H9 (cell line): ENCODE measurements at regions not wholly inside any gene's neighbourhood (a gene's known extent, or its start where the extent isn't known, plus 50 kb on each side); places are given as distances from the start of the nearest gene placed in this dataset.

Experiments used
- DNase-seq: peaks from one replicate; pipeline ENCODE4 v3.0.0-alpha.2; 2017
- H2AFZ ChIP-seq: one replicate; pipeline ENCODE4 v1.6.1; 2013; ENCODE audit warnings: mild to moderate bottlenecking, low read length, control low read depth, moderate library complexity
- H2AK5ac ChIP-seq: 2 replicates; pipeline ENCODE4 v1.6.1; 2013; ENCODE audit warnings: low read length, control low read depth, mixed read lengths; ENCODE audit not compliant: insufficient read length
- H2BK120ac ChIP-seq: one replicate; pipeline ENCODE4 v1.6.1; 2013; ENCODE audit warnings: low read depth, mild to moderate bottlenecking, low read length, control low read depth, inconsistent platforms; ENCODE audit not compliant: poor library complexity, severe bottlenecking
- H2BK12ac ChIP-seq: 2 replicates; pipeline ENCODE4 v1.6.1; 2013; ENCODE audit warnings: low read length, control low read depth, mixed read lengths, low read depth; ENCODE audit not compliant: insufficient read length
- H2BK15ac ChIP-seq: 2 replicates; pipeline ENCODE4 v1.6.1; 2013; ENCODE audit warnings: low read depth, low read length, control low read depth
- H2BK20ac ChIP-seq: one replicate; pipeline ENCODE4 v1.6.1; 2013; ENCODE audit warnings: low read depth, mild to moderate bottlenecking, low read length, control low read depth, inconsistent platforms; ENCODE audit not compliant: poor library complexity, severe bottlenecking
- H2BK5ac ChIP-seq: 2 replicates; pipeline ENCODE4 v1.6.1; 2013; ENCODE audit warnings: low read length, control low read depth, mixed read lengths; ENCODE audit not compliant: insufficient read length
- H3K14ac ChIP-seq: 2 replicates; pipeline ENCODE4 v1.6.1; 2013; ENCODE audit warnings: low read length, control low read depth; ENCODE audit not compliant: insufficient read depth
- H3K18ac ChIP-seq: 2 replicates; pipeline ENCODE4 v1.6.1; 2013; ENCODE audit warnings: low read depth, mild to moderate bottlenecking, mixed read lengths, low read length, control low read depth; ENCODE audit not compliant: insufficient read length
- H3K23ac ChIP-seq: 2 replicates; pipeline ENCODE4 v1.6.1; 2013; ENCODE audit warnings: low read length, control low read depth, mixed read lengths, low read depth; ENCODE audit not compliant: insufficient read length
- H3K23me2 ChIP-seq: 2 replicates; pipeline ENCODE4 v1.6.1; 2013; ENCODE audit warnings: low read depth, mild to moderate bottlenecking, mixed read lengths, low read length, control low read depth; ENCODE audit not compliant: insufficient read length, poor library complexity, severe bottlenecking
- H3K27ac ChIP-seq: 2 replicates; pipeline ENCODE4 v1.5.1; 2013; ENCODE audit warnings: low read length, control low read depth, mixed read lengths, low read depth; ENCODE audit not compliant: insufficient read length
- H3K27me3 ChIP-seq: 2 replicates; pipeline ENCODE4 v1.6.1; 2013; ENCODE audit warnings: low read length, control low read depth, inconsistent platforms; ENCODE audit not compliant: insufficient read depth
- H3K4ac ChIP-seq: 2 replicates; pipeline ENCODE4 v1.6.1; 2013; ENCODE audit warnings: low read depth, mild to moderate bottlenecking, control low read depth, inconsistent platforms, low read length, moderate library complexity
- H3K4me1 ChIP-seq: 2 replicates; pipeline ENCODE4 v1.6.1; 2013; ENCODE audit warnings: low read length, control low read depth, inconsistent platforms; ENCODE audit not compliant: insufficient read depth
- H3K4me2 ChIP-seq: 2 replicates; pipeline ENCODE4 v1.6.1; 2013; ENCODE audit warnings: low read length, control low read depth, mixed read lengths; ENCODE audit not compliant: insufficient read length, insufficient read depth
- H3K56ac ChIP-seq: 2 replicates; pipeline ENCODE4 v1.6.1; 2013; ENCODE audit warnings: low read depth, mild to moderate bottlenecking, mixed read lengths, low read length, control low read depth; ENCODE audit not compliant: insufficient read length
- H3K79me1 ChIP-seq: 2 replicates; pipeline ENCODE4 v1.6.1; 2013; ENCODE audit warnings: low read depth, mild to moderate bottlenecking, moderate library complexity, low read length, control low read depth, inconsistent platforms; ENCODE audit not compliant: insufficient read depth, poor library complexity, severe bottlenecking
- H3K79me2 ChIP-seq: 2 replicates; pipeline ENCODE4 v1.6.1; 2013; ENCODE audit warnings: low read length, control low read depth, inconsistent platforms; ENCODE audit not compliant: insufficient read depth
- H3K9ac ChIP-seq: 2 replicates; pipeline ENCODE4 v1.6.1; 2013; ENCODE audit warnings: low read length, control low read depth, mixed read lengths; ENCODE audit not compliant: insufficient read length; ENCODE audit errors: extremely low read depth
- H3K9me3 ChIP-seq: one replicate; pipeline ENCODE4 v1.6.1; 2013; ENCODE audit warnings: low read depth, low read length, inconsistent platforms; ENCODE audit not compliant: control insufficient read depth
- H3T11ph ChIP-seq: one replicate; pipeline ENCODE4 v1.6.1; 2013; ENCODE audit warnings: mild to moderate bottlenecking, low read length, control low read depth, inconsistent platforms
- H4K20me1 ChIP-seq: one replicate; pipeline ENCODE4 v1.6.1; 2013; ENCODE audit not compliant: control insufficient read depth, insufficient read length, insufficient read depth
- H4K5ac ChIP-seq: 2 replicates; pipeline ENCODE4 v1.6.1; 2013; ENCODE audit warnings: low read depth, mild to moderate bottlenecking, mixed read lengths, low read length, control low read depth; ENCODE audit not compliant: insufficient read length
- H4K8ac ChIP-seq: replicated peaks from 2 replicates; pipeline ENCODE4 v1.6.1; 2013; ENCODE audit warnings: low read length, control low read depth, mixed read lengths, low read depth; ENCODE audit not compliant: insufficient read length
- H4K91ac ChIP-seq: 2 replicates; pipeline ENCODE4 v1.6.1; 2013; ENCODE audit warnings: low read depth, mild to moderate bottlenecking, moderate library complexity, mixed read lengths, low read length, control low read depth; ENCODE audit not compliant: insufficient read length
- H3K27ac Mint-ChIP-seq, 3 experiments: 2 replicates in 2 of 3; 3 replicates in 1 of 3; pipeline ENCODE4 v1.8.0; 2020 to 2021; ENCODE audit warnings: mixed read lengths in 3 of 3, mild to moderate bottlenecking in 1 of 3, moderate library complexity in 1 of 3
- H3K27me3 Mint-ChIP-seq: 2 replicates; pipeline ENCODE4 v1.8.0; 2021; ENCODE audit warnings: low read depth, mild to moderate bottlenecking, moderate library complexity, mixed read lengths
- H3K36me3 Mint-ChIP-seq, 3 experiments: 2 replicates in 2 of 3; 3 replicates in 1 of 3; pipeline ENCODE4 v1.8.0; 2020 to 2021; ENCODE audit warnings: low read depth in 3 of 3, mixed read lengths in 3 of 3; ENCODE audit not compliant: insufficient read depth in 1 of 3
- H3K4me1 Mint-ChIP-seq, 2 experiments: 2 replicates each; pipeline ENCODE4 v1.8.0; 2020; ENCODE audit warnings: mixed read lengths in 2 of 2
- H3K4me3 Mint-ChIP-seq, 2 experiments: 2 replicates in 1 of 2; 3 replicates in 1 of 2; pipeline ENCODE4 v1.8.0; 2020 to 2021; ENCODE audit warnings: mild to moderate bottlenecking in 2 of 2, mixed read lengths in 2 of 2, moderate library complexity in 1 of 2
- H3K9me3 Mint-ChIP-seq, 2 experiments: 2 replicates in 1 of 2; 3 replicates in 1 of 2; pipeline ENCODE4 v1.8.0; 2020; ENCODE audit warnings: mild to moderate bottlenecking in 2 of 2, mixed read lengths in 2 of 2, moderate library complexity in 1 of 2
- WGBS: extraction: QIAGEN DNeasy Blood & Tissue Kit; methylation state at CpG from one replicate; pipeline ENCODE4 v1.1.7; 2013; ENCODE audit warnings: missing lambda C conversion rate, low lambda C conversion rate, mixed read lengths; ENCODE audit not compliant: insufficient read length; ENCODE audit errors: extremely low coverage; 5-methylcytosine and 5-hydroxymethylcytosine counted together
- TF ChIP-seq, protein P1 (sequence below): fragments of 200-600 bp; sonication (generic); conservative IDR thresholded peaks from 3 replicates; pipeline ENCODE4 v1.8.0; 2021; ENCODE audit warnings: antibody characterized with exemption, mild to moderate bottlenecking

DNA sequence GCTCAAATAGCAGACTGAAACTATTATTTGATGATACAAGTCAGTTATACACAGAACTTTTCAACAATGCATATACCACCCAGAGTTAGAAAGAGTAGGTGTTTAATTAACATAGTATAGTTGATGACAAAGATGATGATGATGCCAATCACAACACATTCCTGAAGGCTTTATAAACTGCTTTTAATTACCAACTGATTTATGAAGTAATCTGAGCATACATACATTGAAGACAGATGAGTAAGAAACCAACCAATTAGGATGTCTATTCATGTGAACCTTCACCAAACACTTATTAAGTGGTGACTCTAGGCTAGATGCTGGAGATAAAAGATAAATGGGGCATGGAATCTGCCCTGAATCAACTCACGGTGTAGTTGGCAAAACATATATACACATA, 600.9 kb upstream of the FLRT2 start:
- Histone ChIP-seq H3K4me1 (no peaks in the 10 kb centered on the region), H3K4ac (no peak overlapping the region), H2BK5ac (no peak overlapping the region), H4K20me1 (no peaks in the 10 kb centered on the region), H3K18ac (no peak overlapping the region), H2BK120ac (no peak overlapping the region), H3K27me3 (no peaks in the 10 kb centered on the region), H2BK20ac (no peak overlapping the region), H3K9ac (no peak overlapping the region), H2AFZ (no peak overlapping the region), H3K9me3 (no peaks in the 10 kb centered on the region), H3K23me2 (no peaks in the 10 kb centered on the region), H3K14ac (no peak overlapping the region), H3K23ac (no peak overlapping the region), H4K91ac (no peak overlapping the region), H4K8ac (no peak overlapping the region), H3K79me1 (no peaks in the 10 kb centered on the region), H3K27ac (no peak overlapping the region), H3K79me2 (no peaks in the 10 kb centered on the region), H3K4me2 (no peak overlapping the region), H3T11ph (no peak overlapping the region), H2BK15ac (no peak overlapping the region), H4K5ac (no peak overlapping the region), H2AK5ac (no peak overlapping the region), H3K56ac (no peak overlapping the region), H2BK12ac (no peak overlapping the region)
- TF ChIP-seq, protein P1, sequence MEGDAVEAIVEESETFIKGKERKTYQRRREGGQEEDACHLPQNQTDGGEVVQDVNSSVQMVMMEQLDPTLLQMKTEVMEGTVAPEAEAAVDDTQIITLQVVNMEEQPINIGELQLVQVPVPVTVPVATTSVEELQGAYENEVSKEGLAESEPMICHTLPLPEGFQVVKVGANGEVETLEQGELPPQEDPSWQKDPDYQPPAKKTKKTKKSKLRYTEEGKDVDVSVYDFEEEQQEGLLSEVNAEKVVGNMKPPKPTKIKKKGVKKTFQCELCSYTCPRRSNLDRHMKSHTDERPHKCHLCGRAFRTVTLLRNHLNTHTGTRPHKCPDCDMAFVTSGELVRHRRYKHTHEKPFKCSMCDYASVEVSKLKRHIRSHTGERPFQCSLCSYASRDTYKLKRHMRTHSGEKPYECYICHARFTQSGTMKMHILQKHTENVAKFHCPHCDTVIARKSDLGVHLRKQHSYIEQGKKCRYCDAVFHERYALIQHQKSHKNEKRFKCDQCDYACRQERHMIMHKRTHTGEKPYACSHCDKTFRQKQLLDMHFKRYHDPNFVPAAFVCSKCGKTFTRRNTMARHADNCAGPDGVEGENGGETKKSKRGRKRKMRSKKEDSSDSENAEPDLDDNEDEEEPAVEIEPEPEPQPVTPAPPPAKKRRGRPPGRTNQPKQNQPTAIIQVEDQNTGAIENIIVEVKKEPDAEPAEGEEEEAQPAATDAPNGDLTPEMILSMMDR: no peak
- Mint-ChIP-seq H3K36me3 (no peaks in the 10 kb centered on the region), H3K27me3 (no peaks in the 10 kb centered on the region), H3K27ac (no peak overlapping the region), H3K9me3 (no peaks in the 10 kb centered on the region), H3K4me3 (no peak overlapping the region), H3K4me1 (no peaks in the 10 kb centered on the region)
- no CpG with 5 or more reads among the region's 1 CpG for WGBS
- DNase-seq: no peak
